HCT116 (cell line): ENCODE measurements at regions not wholly inside any gene's neighbourhood (a gene's known extent, or its start where the extent isn't known, plus 50 kb on each side); places are given as distances from the start of the nearest gene placed in this dataset.

Experiments
- ATAC-seq: fragments of 200-7000 bp; cut with Tn5 transposase; 2 replicates; pipeline ENCODE4 v1.9.1; 2020; ENCODE audit warnings: mild to moderate bottlenecking, moderate library complexity
- BruUV-seq: library from RNA; stranded (reverse); fragments of 400-500 nt; replicated peaks from 2 replicates; lab custom pipeline; 2021; lab: Mats Ljungman, UMichigan
- CTCF ChIA-PET: fragments of 300-600 bp; sonication (Branson Sonifier 250); formaldehyde crosslinking; loops from one replicate; lab custom pipeline; 2021; ENCODE audit warnings: antibody characterized with exemption; lab: Charles Lee
- POLR2A ChIA-PET: fragments of 300-600, 350-600 bp; sonication (Branson Sonifier 250); formaldehyde crosslinking; loops from one replicate; lab custom pipeline; 2021; ENCODE audit warnings: antibody characterized with exemption; lab: Charles Lee
- RAD21 ChIA-PET, 2 experiments: fragments of 300-600 bp; sonication (Branson Sonifier 250); formaldehyde crosslinking; loops; one replicate each; lab custom pipeline; 2023; ENCODE audit warnings: low total read pairs in 2 of 2; ENCODE audit not compliant: uncharacterized antibody in 2 of 2, unreplicated experiment in 2 of 2, low non-redundant PET in 1 of 2; lab: Charles Lee
- DNase-seq: peaks from one replicate; pipeline ENCODE4 v3.0.0-alpha.2; 2010; ENCODE audit warnings: low read depth, low spot score
- H2AFZ ChIP-seq: fragments of 200-600 bp; shearing (Covaris generic), sonication (generic); 2 replicates; pipeline ENCODE4 v1.6.1; 2017; ENCODE audit warnings: low read depth, mixed run types, mixed read lengths, antibody characterized with exemption, low read length; ENCODE audit not compliant: poor library complexity, severe bottlenecking
- H3K27ac ChIP-seq: 2 replicates; pipeline ENCODE4 v1.5.1; 2012; ENCODE audit warnings: low read depth, low read length
- H3K27me3 ChIP-seq: fragments of 200-600 bp; sonication (generic); 2 replicates; pipeline ENCODE4 v1.6.1; 2016; ENCODE audit warnings: mixed run types, low read length, mixed read lengths; ENCODE audit not compliant: insufficient read depth
- H3K36me3 ChIP-seq, 2 experiments: fragments of 200-500 bp in 1 of 2; fragments of 200-600 bp in 1 of 2; sonication (Bioruptor generic) in 1 of 2; sonication (generic) in 1 of 2; 2 replicates each; pipeline versions ENCODE4 v1.5.1 to v1.6.1; 2014 to 2016; ENCODE audit warnings: low read length in 2 of 2, inconsistent platforms in 1 of 2, mixed read lengths in 1 of 2, mixed run types in 1 of 2; ENCODE audit not compliant: insufficient read depth in 2 of 2, control insufficient read depth in 1 of 2
- H3K4me1 ChIP-seq, 2 experiments: fragments of 200-600 bp in 1 of 2; sonication (generic) in 1 of 2; 2 replicates each; pipeline versions ENCODE4 v1.5.1 to v1.6.1; 2012 to 2017; ENCODE audit warnings: low read length in 2 of 2, inconsistent platforms in 1 of 2, mild to moderate bottlenecking in 1 of 2, mixed read lengths in 1 of 2, mixed run types in 1 of 2, moderate library complexity in 1 of 2; ENCODE audit not compliant: insufficient read depth in 2 of 2, control insufficient read depth in 1 of 2
- H3K4me2 ChIP-seq: fragments of 200-600 bp; sonication (generic); 2 replicates; pipeline ENCODE4 v1.6.1; 2017; ENCODE audit warnings: mixed run types, low read length, mixed read lengths
- H3K4me3 ChIP-seq, 2 experiments: fragments of 200-600 bp in 1 of 2; sonication (generic) in 1 of 2; replicated peaks in 1 of 2; 2 replicates each; pipeline ENCODE4 v1.5.1; 2011 to 2016; ENCODE audit warnings: low read length in 2 of 2, control low read depth in 1 of 2, low read depth in 1 of 2, mild to moderate bottlenecking in 1 of 2, mixed read lengths in 1 of 2, mixed run types in 1 of 2
- H3K79me2 ChIP-seq: fragments of 200-600 bp; sonication (generic); 2 replicates; pipeline ENCODE4 v1.6.1; 2017; ENCODE audit warnings: mild to moderate bottlenecking, mixed run types, low read length, moderate library complexity, mixed read lengths; ENCODE audit not compliant: insufficient read depth
- H3K9ac ChIP-seq: fragments of 200-600 bp; sonication (generic); 2 replicates; pipeline ENCODE4 v1.6.1; 2016; ENCODE audit warnings: low read length, mixed read lengths
- H3K9me2 ChIP-seq: fragments of 200-600 bp; sonication (generic), shearing (Covaris generic); 2 replicates; pipeline ENCODE4 v1.6.1; 2017; ENCODE audit warnings: mixed run types, mild to moderate bottlenecking, moderate library complexity; ENCODE audit not compliant: insufficient read depth
- H3K9me3 ChIP-seq, 2 experiments: fragments of 200-500 bp in 1 of 2; fragments of 200-600 bp in 1 of 2; sonication (Bioruptor generic) in 1 of 2; sonication (generic) in 1 of 2; 2 replicates each; pipeline ENCODE4 v1.6.1; 2014 to 2017; ENCODE audit warnings: low read length in 2 of 2, mixed read lengths in 2 of 2, inconsistent platforms in 1 of 2, low read depth in 1 of 2, mild to moderate bottlenecking in 1 of 2, mixed run types in 1 of 2, moderate library complexity in 1 of 2; ENCODE audit not compliant: control insufficient read depth in 1 of 2, insufficient read depth in 1 of 2
- H4K20me1 ChIP-seq: fragments of 200-600 bp; sonication (generic), shearing (Covaris generic); 2 replicates; pipeline ENCODE4 v1.6.1; 2017; ENCODE audit warnings: mixed run types, mild to moderate bottlenecking, moderate library complexity; ENCODE audit not compliant: insufficient read depth
- ATF3 ChIP-seq: IDR thresholded peaks from 2 replicates; pipeline ENCODE4 v1.6.1; 2012
- CBX3 ChIP-seq: IDR thresholded peaks from 2 replicates; pipeline ENCODE4 v1.6.1; 2012; ENCODE audit warnings: low read depth
- CEBPB ChIP-seq: IDR thresholded peaks from 2 replicates; pipeline ENCODE4 v1.6.1; 2012; ENCODE audit warnings: low read depth
- EGR1 ChIP-seq: IDR thresholded peaks from 2 replicates; pipeline ENCODE4 v1.6.1; 2012; ENCODE audit warnings: low read depth
- FOSL1 ChIP-seq: IDR thresholded peaks from 2 replicates; pipeline ENCODE4 v1.6.1; 2012; ENCODE audit warnings: low read depth
- JUND ChIP-seq: IDR thresholded peaks from 2 replicates; pipeline ENCODE4 v1.6.1; 2012
- POLR2A ChIP-seq: IDR thresholded peaks from 2 replicates; pipeline ENCODE4 v1.7.0; 2011; ENCODE audit warnings: borderline replicate concordance; ENCODE audit not compliant: insufficient read depth, insufficient read length; ENCODE audit errors: extremely low read depth
- POLR2AphosphoS5 ChIP-seq: IDR thresholded peaks from 2 replicates; pipeline ENCODE4 v1.6.1; 2011; ENCODE audit warnings: mild to moderate bottlenecking, low read depth, low read length, moderate library complexity
- REST ChIP-seq: IDR thresholded peaks from 2 replicates; pipeline ENCODE4 v1.6.1; 2012; ENCODE audit warnings: low read depth
- SIN3A ChIP-seq: IDR thresholded peaks from 2 replicates; pipeline ENCODE4 v1.6.1; 2012; ENCODE audit warnings: low read depth
- SP1 ChIP-seq: IDR thresholded peaks from 2 replicates; pipeline ENCODE4 v1.6.1; 2012; ENCODE audit warnings: low read depth
- ZBTB33 ChIP-seq: IDR thresholded peaks from 2 replicates; pipeline ENCODE4 v1.6.1; 2011; ENCODE audit warnings: mild to moderate bottlenecking, low read length, moderate library complexity; ENCODE audit not compliant: insufficient replicate concordance; ENCODE audit errors: extremely low read depth
- ZFX ChIP-seq: fragments of 450-650 bp; IDR thresholded peaks from 2 replicates; pipeline ENCODE4 v1.6.1; 2017
- intact Hi-C: fragments of 100-400 bp; cut with micrococcal nuclease; formaldehyde crosslinking; loops from 2 replicates; pipeline ENCODE4 v1.10.0; 2022

- intact Hi-C loops, result no loop called here
- DNase-seq (no peak), ATAC-seq (no peak)
- TF ChIP-seq JUND, result no peak
- no peak for TF ChIP-seq SP1
- Histone ChIP-seq H3K36me3 (no peaks in the 10 kb centered on the region), H3K79me2 (no peaks in the 10 kb centered on the region), H3K4me3 (no peak overlapping the region), H3K27me3 (no peaks in the 10 kb centered on the region), H3K27ac (no peak overlapping the region), H3K4me2 (no peak overlapping the region), H2AFZ (no peak overlapping the region), H4K20me1 (no peaks in the 10 kb centered on the region), H3K4me1 (peaks cover 17 to 35% of the 10 kb centered on the region in 2 experiments), H3K9me2 (no peaks in the 10 kb centered on the region), H3K9ac (no peak overlapping the region), H3K9me3 (no peaks in the 10 kb centered on the region)
- BruUV-seq, result no TSS peak
- ChIA-PET CTCF (no interaction called here), RAD21 (no interaction called here), POLR2A (no interaction called here)
These were observed 124.5 kb upstream of the ARHGAP5 start for GRCh38 chr14:31952573-31952972.

GRCh38 chr14:31953210-31953609 lies 123.9 kb upstream of the ARHGAP5 start:
- Histone ChIP-seq H3K4me1 (peaks cover 17 to 32% of the 10 kb centered on the region in 2 experiments), H3K9me2 (no peaks in the 10 kb centered on the region), H4K20me1 (no peaks in the 10 kb centered on the region), H3K4me3 (no peak overlapping the region), H3K27ac (no peak overlapping the region), H3K36me3 (no peaks in the 10 kb centered on the region), H3K79me2 (no peaks in the 10 kb centered on the region), H3K27me3 (no peaks in the 10 kb centered on the region), H2AFZ (no peak overlapping the region), H3K9me3 (no peaks in the 10 kb centered on the region), H3K4me2 (no peak overlapping the region), H3K9ac (no peak overlapping the region)
- no peak for DNase-seq
- POLR2A ChIA-PET, result no interaction called here
- RAD21 ChIA-PET, result no interaction called here
- ATAC-seq, result no peak
- CTCF ChIA-PET, result no interaction called here
- TF ChIP-seq EGR1, result no peak
- TF ChIP-seq JUND, result no peak
- TF ChIP-seq ATF3, result no peak
- TF ChIP-seq SIN3A, result no peak
- no peak for TF ChIP-seq ZBTB33
- TF ChIP-seq FOSL1, result no peak
- TF ChIP-seq POLR2A, result no peak
- TF ChIP-seq CBX3, result no peak
- TF ChIP-seq ZFX, result no peak
- TF ChIP-seq REST, result no peak
- no peak for TF ChIP-seq POLR2AphosphoS5
- no peak for TF ChIP-seq SP1
- TF ChIP-seq CEBPB, result no peak
- intact Hi-C loops, result no loop called here
- no TSS peak for BruUV-seq
